ENCODE measurements at regions not wholly inside any gene's neighbourhood (a gene's known extent, or its start where the extent isn't known, plus 50 kb on each side); places are given as distances from the start of the nearest gene placed in this dataset.

DNA sequence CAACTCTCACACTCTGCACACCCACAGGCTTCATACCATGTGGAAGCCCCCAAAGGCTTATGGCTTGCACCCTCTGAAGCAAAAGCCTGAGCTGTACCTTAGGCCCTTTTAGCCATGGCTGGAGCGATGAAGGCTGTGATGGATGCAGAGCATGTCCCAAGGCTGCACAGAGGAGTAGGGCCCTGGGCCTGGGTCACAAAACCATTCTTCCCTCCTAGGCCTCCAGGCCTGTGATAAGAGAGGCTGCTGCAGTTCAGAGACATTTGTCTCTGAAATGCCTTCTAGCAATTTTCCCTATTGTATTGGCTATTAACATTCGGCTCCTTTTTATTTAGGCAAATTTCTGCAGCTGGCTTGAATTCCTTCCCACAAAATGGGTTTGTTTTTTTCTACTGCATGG lies 1707.7 kb downstream of the MRPL39 start (continued):
- no peak for TF ChIP-seq NRF1 (IDR thresholded peaks at IDR 0.05; ENCODE audit: low read depth, low read length)
- no peak for TF ChIP-seq PHF8 (conservative IDR thresholded peaks at IDR 0.05; ENCODE audit: low read depth, low read length)
- no peak for TF ChIP-seq SIN3A (conservative IDR thresholded peaks at IDR 0.05 in 1 of 2, IDR thresholded peaks at IDR 0.05 in 1 of 2; ENCODE audit: low read depth in 1 of 2, low read length in 2 of 2)
- TF ChIP-seq, protein P1, sequence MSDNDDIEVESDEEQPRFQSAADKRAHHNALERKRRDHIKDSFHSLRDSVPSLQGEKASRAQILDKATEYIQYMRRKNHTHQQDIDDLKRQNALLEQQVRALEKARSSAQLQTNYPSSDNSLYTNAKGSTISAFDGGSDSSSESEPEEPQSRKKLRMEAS (IDR thresholded peaks at IDR 0.05), result no peak
- no peak for TF ChIP-seq SIX5 (IDR thresholded peaks at IDR 0.05; ENCODE audit: low read depth, low read length)
